Vagina (tissue), 2 donors: ENCODE measurements at regions not wholly inside any gene's neighbourhood (a gene's known extent, or its start where the extent isn't known, plus 50 kb on each side); places are given as distances from the start of the nearest gene placed in this dataset.

ENCODE experiments used
- CTCF ChIP-seq, 3 experiments: fragments of 450-650 bp in 2 of 3; fragments of 200-600 bp in 1 of 3; sonication (generic) in 1 of 3; IDR thresholded peaks; one replicate each; pipeline ENCODE4 v1.5.1; 2017 to 2019; ENCODE audit warnings: antibody characterized with exemption in 3 of 3, mild to moderate bottlenecking in 2 of 3, moderate library complexity in 2 of 3
- POLR2A ChIP-seq, 2 donors: fragments of 450-650 bp; IDR thresholded peaks; one replicate each; pipeline ENCODE4 v1.6.1; 2017; ENCODE audit warnings: antibody characterized with exemption in 2 of 2, mild to moderate bottlenecking in 2 of 2, moderate library complexity in 2 of 2
- POLR2AphosphoS5 ChIP-seq, 2 donors: sonication (generic); formaldehyde crosslinking; IDR thresholded peaks; one replicate each; pipeline ENCODE4 v1.9.0; 2017; ENCODE audit warnings: antibody characterized with exemption in 2 of 2, mild to moderate bottlenecking in 2 of 2, low read depth in 1 of 2; ENCODE audit not compliant: insufficient read depth in 1 of 2

- no peak for TF ChIP-seq POLR2AphosphoS5 (IDR thresholded peaks at IDR 0.05; ENCODE audit: insufficient read depth in 1 of 2, low read depth in 1 of 2)
- TF ChIP-seq CTCF (IDR thresholded peaks at IDR 0.05): no peak
- TF ChIP-seq POLR2A (IDR thresholded peaks at IDR 0.05): no peak
Measured at GRCh38 chr2:204115137-204116056, 178.8 kb downstream of the ICOS start.
